ENCODE measurements at regions not wholly inside any gene's neighbourhood (a gene's known extent, or its start where the extent isn't known, plus 50 kb on each side); places are given as distances from the start of the nearest gene placed in this dataset.
"Not testable (repeated sequence)": the region's sequence is repeated elsewhere in the genome, so short reads cannot be mapped to it uniquely, and the experiment has no call there.

GRCh38 chr7:79653136-79653631, 199.7 kb upstream of the MAGI2 start:
- H3K36me3 ChIP-seq (ENCODE audit: insufficient read depth, low read length), result no peaks in the 10 kb centered on the region
- TF ChIP-seq FOXP2 (optimal IDR thresholded peaks at IDR 0.05; ENCODE audit: control extremely low read depth, extremely low read length, insufficient read depth) (no peak), EZH2 (IDR thresholded peaks at IDR 0.05) (no peak), POLR2AphosphoS5 (IDR thresholded peaks at IDR 0.05; ENCODE audit: borderline replicate concordance, low read depth, low read length) (no peak)

GRCh38 chr7:79652619-79653018, 199.2 kb upstream of the MAGI2 start:
- Histone ChIP-seq H3K4me3 (no peak overlapping the region), H3K9me3 (ENCODE audit: low read depth, low read length) (no peaks in the 10 kb centered on the region), H3K27ac (no peak overlapping the region), H3K36me3 (ENCODE audit: insufficient read depth, low read length) (no peaks in the 10 kb centered on the region), H3K9ac (ENCODE audit: insufficient read length) (no peak overlapping the region)
- TF ChIP-seq POLR2AphosphoS5 (IDR thresholded peaks at IDR 0.05; ENCODE audit: borderline replicate concordance, low read depth, low read length), result no peak
- TF ChIP-seq EZH2 (IDR thresholded peaks at IDR 0.05), result no peak
- no peak for TF ChIP-seq FOXP2 (optimal IDR thresholded peaks at IDR 0.05; ENCODE audit: control extremely low read depth, extremely low read length, insufficient read depth)
- no peak for DNase-seq (ENCODE audit: low read depth, low spot score)

More at GRCh38 chr7:79653136-79653631, 199.7 kb upstream of the MAGI2 start:
- H3K9me3 ChIP-seq (ENCODE audit: low read depth, low read length), result no peaks in the 10 kb centered on the region
- no peak overlapping the region for H3K9ac ChIP-seq (ENCODE audit: insufficient read length)
- H3K4me3 ChIP-seq, result no peak overlapping the region
- no peak overlapping the region for H3K27ac ChIP-seq
- no peak for DNase-seq (ENCODE audit: low read depth, low spot score)

- no peak for TF ChIP-seq EZH2 (IDR thresholded peaks at IDR 0.05)
- no peak for TF ChIP-seq POLR2AphosphoS5 (IDR thresholded peaks at IDR 0.05; ENCODE audit: borderline replicate concordance, low read depth, low read length)
- no peak for TF ChIP-seq FOXP2 (optimal IDR thresholded peaks at IDR 0.05; ENCODE audit: control extremely low read depth, extremely low read length, insufficient read depth)
- H3K27ac ChIP-seq, result no peak overlapping the region
- H3K9ac ChIP-seq (ENCODE audit: insufficient read length), result no peak overlapping the region
Measured at GRCh38 chr7:79647711-79648110, 194.2 kb upstream of the MAGI2 start.

GRCh38 chr7:79646278-79646677, 192.8 kb upstream of the MAGI2 start:
- H3K9me3 ChIP-seq (ENCODE audit: low read depth, low read length), result no peaks in the 10 kb centered on the region
- no peak for DNase-seq (ENCODE audit: low read depth, low spot score)
- TF ChIP-seq EZH2 (IDR thresholded peaks at IDR 0.05), result no peak
- no peak for TF ChIP-seq POLR2AphosphoS5 (IDR thresholded peaks at IDR 0.05; ENCODE audit: borderline replicate concordance, low read depth, low read length)
- TF ChIP-seq FOXP2 (optimal IDR thresholded peaks at IDR 0.05; ENCODE audit: control extremely low read depth, extremely low read length, insufficient read depth), result no peak
- H3K27ac ChIP-seq, result no peak overlapping the region
- no peaks in the 10 kb centered on the region for H3K36me3 ChIP-seq (ENCODE audit: insufficient read depth, low read length)
- H3K9ac ChIP-seq (ENCODE audit: insufficient read length), result no peak overlapping the region
- no peak overlapping the region for H3K4me3 ChIP-seq

More at GRCh38 chr7:79647711-79648110, 194.2 kb upstream of the MAGI2 start:
- Histone ChIP-seq H3K4me3 (no peak overlapping the region), H3K9me3 (ENCODE audit: low read depth, low read length) (no peaks in the 10 kb centered on the region), H3K36me3 (ENCODE audit: insufficient read depth, low read length) (no peaks in the 10 kb centered on the region)
- DNase-seq (ENCODE audit: low read depth, low spot score), result no peak

DNA sequence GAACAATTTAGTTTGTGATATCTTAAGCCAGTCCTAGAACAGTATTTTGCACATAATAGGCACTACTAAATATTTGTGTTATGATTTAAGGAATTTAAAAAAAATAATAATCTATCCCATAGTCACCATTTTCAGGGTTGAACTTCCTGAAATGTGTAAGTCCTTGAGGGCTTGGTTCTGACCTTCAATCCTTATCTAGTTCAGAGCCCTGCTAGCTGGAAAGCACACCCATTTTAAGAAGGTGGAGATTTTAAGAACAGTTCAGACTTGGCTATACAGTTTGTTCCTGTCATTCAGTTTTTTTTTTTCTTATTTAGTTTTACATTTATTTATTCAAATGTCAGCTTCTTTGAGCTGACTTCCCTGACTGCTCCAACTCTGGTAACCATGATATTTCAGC, 183.4 kb upstream of the MAGI2 start:
- no peak for DNase-seq (ENCODE audit: low read depth, low spot score)
- Histone ChIP-seq H3K36me3 (ENCODE audit: insufficient read depth, low read length) (no peaks in the 10 kb centered on the region), H3K9ac (ENCODE audit: insufficient read length) (no peak overlapping the region), H3K4me3 (no peak overlapping the region), H3K9me3 (ENCODE audit: low read depth, low read length) (no peaks in the 10 kb centered on the region), H3K27ac (no peak overlapping the region)
- TF ChIP-seq EZH2 (IDR thresholded peaks at IDR 0.05), result no peak
- TF ChIP-seq POLR2AphosphoS5 (IDR thresholded peaks at IDR 0.05; ENCODE audit: borderline replicate concordance, low read depth, low read length), result no peak
- TF ChIP-seq FOXP2 (optimal IDR thresholded peaks at IDR 0.05; ENCODE audit: control extremely low read depth, extremely low read length, insufficient read depth), result no peak

DNA sequence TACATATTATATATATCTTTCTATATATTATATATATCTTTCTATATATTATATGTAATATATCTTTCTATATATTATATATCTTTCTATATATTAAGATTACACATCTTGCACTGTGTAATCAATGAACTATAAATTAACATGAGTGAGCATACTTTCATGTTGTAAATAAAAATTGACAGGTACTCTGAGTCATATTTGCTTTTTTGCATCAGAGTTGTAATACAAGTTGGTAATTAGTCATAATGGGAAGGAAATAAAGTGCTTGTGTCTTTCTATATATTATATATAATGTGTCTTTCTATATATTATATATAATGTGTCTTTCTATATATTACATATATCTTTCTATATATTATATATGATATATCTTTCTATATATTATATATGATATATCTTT, 172.5 kb upstream of the MAGI2 start:
- H3K4me3 ChIP-seq; H3K36me3 ChIP-seq (ENCODE audit: insufficient read depth, low read length); H3K27ac ChIP-seq: not testable (repeated sequence)

DNA sequence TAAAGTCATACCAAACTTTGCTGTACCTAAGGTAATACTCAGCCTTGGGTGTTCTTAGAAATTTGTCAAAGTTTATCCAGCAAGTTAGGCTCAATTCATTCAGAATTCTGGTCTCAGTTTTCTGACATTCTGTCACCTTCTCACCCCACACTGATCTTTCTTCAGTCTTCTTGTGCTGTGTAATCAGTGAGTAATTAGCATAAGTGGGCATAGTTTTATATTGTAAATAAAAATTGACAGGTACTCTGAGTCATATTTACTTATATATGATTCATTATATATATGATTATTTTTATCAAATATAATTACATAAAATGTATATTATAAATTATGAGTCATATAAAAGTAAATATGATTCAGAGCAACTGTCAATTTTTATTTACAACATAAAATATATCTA, 170.9 kb upstream of the MAGI2 start:
- no peaks in the 10 kb centered on the region for H3K36me3 ChIP-seq (ENCODE audit: insufficient read depth, low read length)
- H3K9me3 ChIP-seq (ENCODE audit: low read depth, low read length), result no peaks in the 10 kb centered on the region
- DNase-seq (ENCODE audit: low read depth, low spot score), result no peak
- H3K4me3 ChIP-seq, result no peak overlapping the region
- H3K9ac ChIP-seq (ENCODE audit: insufficient read length), result no peak overlapping the region
- TF ChIP-seq POLR2AphosphoS5 (IDR thresholded peaks at IDR 0.05; ENCODE audit: borderline replicate concordance, low read depth, low read length), result no peak
- TF ChIP-seq FOXP2 (optimal IDR thresholded peaks at IDR 0.05; ENCODE audit: control extremely low read depth, extremely low read length, insufficient read depth), result no peak
- no peak for TF ChIP-seq EZH2 (IDR thresholded peaks at IDR 0.05)
- no peak overlapping the region for H3K27ac ChIP-seq

More for the DNA sequence above, 172.5 kb upstream of the MAGI2 start:
- DNase-seq (ENCODE audit: low read depth, low spot score); H3K9me3 ChIP-seq (ENCODE audit: low read depth, low read length); H3K9ac ChIP-seq (ENCODE audit: insufficient read length): not testable (repeated sequence)

DNA sequence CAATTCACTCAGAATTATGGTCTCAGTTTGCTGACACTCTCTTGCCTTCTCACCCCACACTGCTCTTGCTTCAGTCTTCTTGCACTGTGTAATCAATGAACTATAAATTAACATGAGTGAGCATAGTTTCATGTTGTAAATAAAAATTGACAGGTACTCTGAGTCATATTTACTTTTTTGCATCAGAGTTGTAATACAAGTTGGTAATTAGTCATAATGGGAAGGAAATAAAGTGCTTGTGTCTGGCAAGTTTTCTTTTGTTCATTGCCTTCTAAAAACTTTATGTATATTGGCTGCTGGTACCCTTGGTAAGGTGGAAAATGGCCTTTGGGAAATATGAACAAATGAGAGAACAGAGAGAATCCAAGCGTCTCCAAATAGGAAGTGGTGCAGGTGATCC, 169.3 kb upstream of the MAGI2 start:
- Histone ChIP-seq H3K27ac (no peak overlapping the region), H3K9me3 (ENCODE audit: low read depth, low read length) (no peaks in the 10 kb centered on the region), H3K9ac (ENCODE audit: insufficient read length) (no peak overlapping the region), H3K36me3 (ENCODE audit: insufficient read depth, low read length) (no peaks in the 10 kb centered on the region), H3K4me3 (no peak overlapping the region)
- no peak for TF ChIP-seq EZH2 (IDR thresholded peaks at IDR 0.05)
- TF ChIP-seq FOXP2 (optimal IDR thresholded peaks at IDR 0.05; ENCODE audit: control extremely low read depth, extremely low read length, insufficient read depth), result no peak
- no peak for DNase-seq (ENCODE audit: low read depth, low spot score)

DNA sequence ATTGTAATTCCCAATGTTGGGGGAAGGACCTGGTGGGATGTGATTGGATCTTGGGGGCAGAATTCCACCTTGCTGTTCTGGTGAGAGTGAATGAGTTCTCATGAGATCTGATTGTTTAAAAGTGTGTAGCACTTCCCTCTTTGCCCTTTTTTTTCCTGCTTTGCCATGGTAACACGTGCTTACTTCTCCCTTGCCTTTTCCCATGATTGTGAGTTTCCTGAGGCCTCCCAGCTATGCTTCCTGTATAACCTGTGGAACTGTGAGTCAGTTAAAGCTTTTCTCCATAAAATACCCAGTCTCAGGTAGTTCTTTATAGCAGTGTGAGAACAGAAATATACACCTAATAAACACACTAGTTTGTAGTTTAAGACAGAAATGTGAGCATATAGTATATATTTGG, 166.8 kb upstream of the MAGI2 start:
- no peak overlapping the region for H3K9ac ChIP-seq (ENCODE audit: insufficient read length)
- no peak overlapping the region for H3K4me3 ChIP-seq
- H3K36me3 ChIP-seq (ENCODE audit: insufficient read depth, low read length), result no peaks in the 10 kb centered on the region
- H3K9me3 ChIP-seq (ENCODE audit: low read depth, low read length), result no peaks in the 10 kb centered on the region
- TF ChIP-seq FOXP2 (optimal IDR thresholded peaks at IDR 0.05; ENCODE audit: control extremely low read depth, extremely low read length, insufficient read depth) (no peak), EZH2 (IDR thresholded peaks at IDR 0.05) (no peak), POLR2AphosphoS5 (IDR thresholded peaks at IDR 0.05; ENCODE audit: borderline replicate concordance, low read depth, low read length) (no peak)
- DNase-seq (ENCODE audit: low read depth, low spot score), result no peak
- H3K27ac ChIP-seq, result no peak overlapping the region
